OCI-LY7 (cell line): ENCODE measurements at regions not wholly inside any gene's neighbourhood (a gene's known extent, or its start where the extent isn't known, plus 50 kb on each side); places are given as distances from the start of the nearest gene placed in this dataset.

Experiments
- CTCF ChIP-seq: fragments of 200-600 bp; sonication (generic); conservative IDR thresholded peaks from 2 replicates; pipeline ENCODE4 v1.5.1; 2014; ENCODE audit warnings: mild to moderate bottlenecking, antibody characterized with exemption, low read length, moderate library complexity, mixed read lengths
- EZH2phosphoT487 ChIP-seq: fragments of 200-600 bp; sonication (generic); IDR thresholded peaks from 2 replicates; pipeline ENCODE4 v1.6.1; 2018; ENCODE audit warnings: low read depth, borderline replicate concordance, mild to moderate bottlenecking, mixed run types, antibody characterized with exemption, low read length, moderate library complexity, mixed read lengths

GRCh38 chr20:37581246-37581645 lies 53.6 kb upstream of the BLCAP start:
- TF ChIP-seq CTCF (no peak), EZH2phosphoT487 (no peak)
